K562 (cell line): ENCODE measurements at regions not wholly inside any gene's neighbourhood (a gene's known extent, or its start where the extent isn't known, plus 50 kb on each side); places are given as distances from the start of the nearest gene placed in this dataset.

Experiments used
- ATAC-seq: fragments of 200-7000 bp; cut with Tn5 transposase; 3 replicates; pipeline ENCODE4 v1.9.1; 2020; ENCODE audit warnings: moderate library complexity
- BruUV-seq: library from RNA; stranded (reverse); fragments of 400-500 nt; replicated peaks from 2 replicates; lab custom pipeline; 2021; lab: Mats Ljungman, UMichigan
- CTCF ChIA-PET: fragments of 300-600 bp; formaldehyde crosslinking; extraction: SDS; loops from one replicate; lab custom pipeline; 2021; ENCODE audit warnings: low intra/inter-chr PET ratio; lab: Yijun Ruan, JAX
- POLR2A ChIA-PET: fragments of 300-600, 350-650 bp; sonication (Branson Sonifier 250); formaldehyde crosslinking; extraction: SDS; loops from one replicate; lab custom pipeline; 2021; ENCODE audit warnings: antibody characterized with exemption, inconsistent platforms; lab: Yijun Ruan, JAX
- DNase-seq, 4 experiments: peaks; one replicate each; pipeline versions ENCODE4 v3.0.0 to v3.0.0-alpha.2; 2011 to 2018; ENCODE audit warnings: low spot score in 3 of 4, mixed read lengths in 3 of 4; ENCODE audit errors: extremely low read depth in 1 of 4
- FAIRE-seq: peaks from 2 replicates; lab custom pipeline; 2011; peaks lifted over from hg19 to GRCh38; lab: Jason Lieb, UNC
- H2AFZ ChIP-seq: 2 replicates; pipeline ENCODE4 v1.6.0; 2011; ENCODE audit warnings: low read depth, low read length, control low read depth, inconsistent platforms
- H3K27ac ChIP-seq: fragments of 200-600 bp; 3 replicates; pipeline ENCODE4 v1.8.0; 2011; ENCODE audit warnings: low read depth, mild to moderate bottlenecking, control low read depth, inconsistent platforms, low read length, moderate library complexity, mixed read lengths; ENCODE audit errors: extremely low read depth
- H3K27me3 ChIP-seq, 2 experiments: fragments of 300-600 bp in 1 of 2; 2 replicates in 1 of 2; 3 replicates in 1 of 2; pipeline versions ENCODE4 v1.6.0 to v1.8.0; 2011; ENCODE audit warnings: inconsistent platforms in 2 of 2, low read length in 2 of 2, mild to moderate bottlenecking in 1 of 2, mixed read lengths in 1 of 2, moderate library complexity in 1 of 2; ENCODE audit not compliant: control insufficient read depth in 2 of 2, insufficient read depth in 2 of 2
- H3K36me3 ChIP-seq: fragments of 300-600 bp; 3 replicates; pipeline ENCODE4 v1.8.0; 2011; ENCODE audit warnings: mild to moderate bottlenecking, low read length, inconsistent platforms; ENCODE audit not compliant: control insufficient read depth, insufficient read depth
- H3K4me1 ChIP-seq, 2 experiments: fragments of 200-600 bp in 1 of 2; replicated peaks in 1 of 2; 2 replicates in 1 of 2; 3 replicates in 1 of 2; pipeline versions ENCODE4 v1.5.1 to v1.8.0; 2011; ENCODE audit warnings: inconsistent platforms in 2 of 2, low read length in 2 of 2, mild to moderate bottlenecking in 1 of 2, mixed read lengths in 1 of 2, moderate library complexity in 1 of 2; ENCODE audit not compliant: control insufficient read depth in 2 of 2, insufficient read depth in 2 of 2
- H3K4me2 ChIP-seq: 2 replicates; pipeline ENCODE4 v1.6.1; 2011; ENCODE audit warnings: low read length, control low read depth, inconsistent platforms, mixed read lengths; ENCODE audit not compliant: insufficient read depth
- H3K4me3 ChIP-seq: fragments of 200-600 bp; sonication (generic), shearing (Covaris generic); 2 replicates; pipeline ENCODE4 v1.5.1; 2016; ENCODE audit warnings: control low read depth, inconsistent platforms
- H3K79me2 ChIP-seq: fragments of 200-600 bp; 3 replicates; pipeline ENCODE4 v1.8.0; 2011; ENCODE audit warnings: low read length, inconsistent platforms; ENCODE audit not compliant: control insufficient read depth, insufficient read depth
- H3K9ac ChIP-seq, 2 experiments: 2 replicates each; pipeline versions ENCODE4 v1.6.0 to v1.6.1; 2011; ENCODE audit warnings: low read depth in 2 of 2, low read length in 2 of 2, control low read depth in 1 of 2, inconsistent platforms in 1 of 2, mild to moderate bottlenecking in 1 of 2, mixed read lengths in 1 of 2; ENCODE audit not compliant: insufficient read depth in 1 of 2
- H3K9me1 ChIP-seq: one replicate; pipeline ENCODE4 v1.6.0; 2011; ENCODE audit warnings: inconsistent platforms, mild to moderate bottlenecking, low read length, moderate library complexity; ENCODE audit not compliant: control insufficient read depth, insufficient read depth
- H3K9me3 ChIP-seq: replicated peaks from 2 replicates; pipeline ENCODE4 v1.5.1; 2011; ENCODE audit warnings: low read depth, low read length, inconsistent platforms; ENCODE audit not compliant: control insufficient read depth, insufficient read depth
- H4K20me1 ChIP-seq: replicated peaks from 2 replicates; pipeline ENCODE4 v1.6.1; 2011; ENCODE audit warnings: low read length, inconsistent platforms, mixed read lengths; ENCODE audit not compliant: control insufficient read depth, insufficient read depth
- C11orf30 ChIP-seq: fragments of 450-650 bp; IDR thresholded peaks from 2 replicates; pipeline ENCODE4 v1.6.1; 2016; ENCODE audit warnings: low read depth, mild to moderate bottlenecking
- CBX2 ChIP-seq: fragments of 200-600 bp; sonication (generic); IDR thresholded peaks from one replicate; pipeline ENCODE4 v1.6.1; 2012; ENCODE audit warnings: mild to moderate bottlenecking, low read length, inconsistent platforms; ENCODE audit not compliant: insufficient read depth, poor library complexity, severe bottlenecking
- CSDE1 ChIP-seq, 2 experiments: fragments of 450-650 bp; IDR thresholded peaks; 2 replicates each; pipeline ENCODE4 v1.6.1; 2016; ENCODE audit warnings: mild to moderate bottlenecking in 1 of 2
- L3MBTL2 ChIP-seq: fragments of 450-650 bp; IDR thresholded peaks from 2 replicates; pipeline ENCODE4 v1.6.1; 2016; ENCODE audit warnings: mild to moderate bottlenecking, moderate library complexity
- NCOA6 ChIP-seq: fragments of 450-650 bp; IDR thresholded peaks from 2 replicates; pipeline ENCODE4 v1.6.1; 2017; ENCODE audit warnings: mild to moderate bottlenecking
- NR2C2 ChIP-seq, 2 experiments: fragments of 200-800 bp in 1 of 2; sonication (Bioruptor generic) in 1 of 2; sonication (generic) in 1 of 2; formaldehyde crosslinking in 1 of 2; IDR thresholded peaks; 2 replicates each; pipeline versions ENCODE4 v1.6.1 to v1.8.0; 2016 to 2022; ENCODE audit warnings: mild to moderate bottlenecking in 1 of 2, missing compliant biosample characterization in 1 of 2, missing genetic modification characterization in 1 of 2, missing genetic modification reagents in 1 of 2
- PTBP1 ChIP-seq: fragments of 200-400 bp; formaldehyde crosslinking; IDR thresholded peaks from 2 replicates; pipeline ENCODE4 v1.6.1; 2017; ENCODE audit warnings: low read depth, low read length
- RB1 ChIP-seq: fragments of 450-650 bp; IDR thresholded peaks from 2 replicates; pipeline ENCODE4 v1.6.1; 2017; ENCODE audit warnings: low read depth, mild to moderate bottlenecking
- ZNF165 ChIP-seq: fragments of 250-450 bp; sonication (Bioruptor Pico); IDR thresholded peaks from 2 replicates; pipeline ENCODE4 v1.4.0; 2020; ENCODE audit warnings: borderline replicate concordance
- ZNF699 ChIP-seq: fragments of 250-450 bp; sonication (Bioruptor Pico); IDR thresholded peaks from 2 replicates; pipeline ENCODE4 v1.8.0; 2021; ENCODE audit warnings: mild to moderate bottlenecking, moderate library complexity; ENCODE audit not compliant: insufficient replicate concordance
- ZNF764 ChIP-seq: fragments of 250-450 bp; sonication (Bioruptor Pico); IDR thresholded peaks from 2 replicates; pipeline ENCODE4 v1.4.0; 2020; ENCODE audit warnings: low read depth, mild to moderate bottlenecking, moderate library complexity
- WGBS: fragments of 100-300 bp; shearing (Covaris generic); methylation state at CpG from one replicate; pipeline ENCODE4 v1.1.6; 2016; ENCODE audit warnings: low coverage, mixed read lengths; ENCODE audit not compliant: insufficient coverage; ENCODE audit errors: missing lambda C conversion rate; 5-methylcytosine and 5-hydroxymethylcytosine counted together
- in situ Hi-C: fragments of 300-500 bp; cut with MboI; formaldehyde crosslinking; loops from 4 replicates; pipeline ENCODE4 v1.15.0; 2018; ENCODE audit warnings: inconsistent platforms, mixed read lengths
- intact Hi-C: fragments of 100-400 bp; cut with micrococcal nuclease; formaldehyde crosslinking; loops from 2 replicates; pipeline ENCODE4 v1.14.2; 2022

DNA sequence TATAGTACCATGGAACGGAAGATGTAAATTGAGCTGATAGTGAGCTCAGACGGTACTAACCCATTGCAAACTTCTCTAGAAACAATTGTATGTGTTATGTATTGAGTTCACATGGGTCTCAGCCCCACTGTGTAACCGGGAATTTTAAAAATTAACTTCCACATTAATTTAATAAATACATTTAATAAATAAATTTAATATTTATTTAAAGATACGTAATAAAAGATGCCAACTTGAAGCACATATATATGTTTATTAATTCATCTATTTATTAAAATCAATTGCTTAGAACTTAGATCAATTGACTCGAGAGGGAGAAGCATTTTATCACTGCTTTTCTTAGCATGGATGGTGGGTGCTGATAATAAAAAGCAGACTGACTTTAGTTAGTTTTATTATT, 170.1 kb upstream of the NPVF start:
- Histone ChIP-seq H3K4me2 (no peak overlapping the region), H3K9me1 (no peaks in the 10 kb centered on the region), H3K27me3 (peaks cover 5 to 12% of the 10 kb centered on the region in 2 experiments; a peak in 4 of 5 replicates), H3K9me3 (no peaks in the 10 kb centered on the region), H4K20me1 (no peaks in the 10 kb centered on the region), H2AFZ (no peak overlapping the region), H3K9ac (no peak overlapping the region), H3K36me3 (no peaks in the 10 kb centered on the region), H3K4me1 (no peaks in the 10 kb centered on the region), H3K27ac (no peak overlapping the region), H3K79me2 (no peaks in the 10 kb centered on the region), H3K4me3 (no peak overlapping the region)
- BruUV-seq, result no TSS peak
- DNase-seq (no peak), ATAC-seq (no peak), FAIRE-seq (no peak)
- intact Hi-C loops (no loop called here), in situ Hi-C loops (loop anchor here (25.0 kb wide), 1 partner anchor 439 kb away; no protein-coding TSS in a partner anchor)
- TF ChIP-seq CSDE1 (IDR thresholded peaks at IDR 0.05) (no peak), ZNF165 (CRISPR knock-in tag) (no peak), CBX2 (no peak)
- under 1% methylated on average over 5 of the region's 5 CpGs for WGBS
- ChIA-PET CTCF (no interaction called here), POLR2A (no interaction called here)

DNA sequence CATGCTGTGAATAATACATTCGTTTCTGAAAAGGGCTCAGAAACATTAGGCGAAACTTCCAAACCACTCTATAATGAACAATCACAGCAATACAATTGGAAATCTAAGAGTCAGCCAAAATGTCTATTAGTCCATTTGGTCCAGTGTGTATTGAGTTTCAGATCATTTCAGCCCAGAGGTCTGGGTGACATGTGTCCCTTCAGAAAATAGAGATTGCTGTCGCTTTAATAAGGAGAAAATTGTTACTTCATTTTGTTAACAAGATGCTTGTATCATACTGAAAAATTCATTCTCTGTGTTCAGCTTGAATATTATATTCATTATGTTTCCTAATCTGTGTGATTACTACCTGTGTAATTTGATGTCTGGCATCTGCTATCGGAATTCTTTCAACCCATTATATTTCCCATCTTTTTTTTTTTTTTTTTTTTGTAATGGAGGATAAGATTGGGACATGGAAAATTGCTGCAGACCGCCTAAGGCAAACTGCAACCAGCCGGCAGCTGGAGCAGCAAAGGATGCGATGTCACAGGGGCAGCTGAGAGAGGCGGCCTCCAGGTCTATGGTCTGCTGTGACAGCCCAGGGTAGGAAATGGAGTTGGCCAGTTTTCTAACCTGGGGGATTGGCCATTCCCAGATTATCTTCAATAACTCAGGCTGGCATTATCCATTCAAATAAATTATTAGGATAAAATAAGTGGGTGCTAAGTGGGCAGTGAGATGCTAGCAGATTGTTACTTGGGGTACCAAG, 170.9 kb upstream of the NPVF start:
- 0% methylated on average over 8 of the region's 8 CpGs for WGBS
- Histone ChIP-seq H3K4me1 (no peaks in the 10 kb centered on the region), H3K79me2 (no peaks in the 10 kb centered on the region), H3K36me3 (no peaks in the 10 kb centered on the region), H3K4me3 (no peak overlapping the region), H3K9me1 (no peaks in the 10 kb centered on the region), H3K9me3 (no peaks in the 10 kb centered on the region), H3K27me3 (peaks cover 5 to 12% of the 10 kb centered on the region in 2 experiments; a peak in 4 of 5 replicates), H3K4me2 (no peak overlapping the region), H3K27ac (no peak overlapping the region)
- BruUV-seq, result no TSS peak
- in situ Hi-C loops, result loop anchor here (25.0 kb wide), 1 partner anchor 438 kb away; no protein-coding TSS in a partner anchor
- POLR2A ChIA-PET, result no interaction called here
- TF ChIP-seq NCOA6, result no peak
- no peak for TF ChIP-seq PTBP1
- no peak for TF ChIP-seq RB1
- no peak for TF ChIP-seq NR2C2 (CRISPR knock-in tag; IDR thresholded peaks at IDR 0.05)
- TF ChIP-seq NR2C2 (tag; IDR thresholded peaks at IDR 0.05), result no peak
- TF ChIP-seq C11orf30, result no peak
- TF ChIP-seq L3MBTL2, result no peak
- TF ChIP-seq ZNF165 (CRISPR knock-in tag), result no peak
- TF ChIP-seq ZNF699 (CRISPR knock-in tag), result no peak
- TF ChIP-seq ZNF764, result no peak
- TF ChIP-seq, all 486 proteins: peak for 0
- H4K20me1 ChIP-seq, result no peaks in the 10 kb centered on the region
- no peak overlapping the region for H2AFZ ChIP-seq
- CTCF ChIA-PET, result no interaction called here
- no peak for FAIRE-seq
- ATAC-seq, result no peak
- intact Hi-C loops, result no loop called here
- no peak overlapping the region for H3K9ac ChIP-seq
- no peak for DNase-seq
